ENCODE measurements at regions not wholly inside any gene's neighbourhood (a gene's known extent, or its start where the extent isn't known, plus 50 kb on each side); places are given as distances from the start of the nearest gene placed in this dataset.

- TF ChIP-seq, protein P1, sequence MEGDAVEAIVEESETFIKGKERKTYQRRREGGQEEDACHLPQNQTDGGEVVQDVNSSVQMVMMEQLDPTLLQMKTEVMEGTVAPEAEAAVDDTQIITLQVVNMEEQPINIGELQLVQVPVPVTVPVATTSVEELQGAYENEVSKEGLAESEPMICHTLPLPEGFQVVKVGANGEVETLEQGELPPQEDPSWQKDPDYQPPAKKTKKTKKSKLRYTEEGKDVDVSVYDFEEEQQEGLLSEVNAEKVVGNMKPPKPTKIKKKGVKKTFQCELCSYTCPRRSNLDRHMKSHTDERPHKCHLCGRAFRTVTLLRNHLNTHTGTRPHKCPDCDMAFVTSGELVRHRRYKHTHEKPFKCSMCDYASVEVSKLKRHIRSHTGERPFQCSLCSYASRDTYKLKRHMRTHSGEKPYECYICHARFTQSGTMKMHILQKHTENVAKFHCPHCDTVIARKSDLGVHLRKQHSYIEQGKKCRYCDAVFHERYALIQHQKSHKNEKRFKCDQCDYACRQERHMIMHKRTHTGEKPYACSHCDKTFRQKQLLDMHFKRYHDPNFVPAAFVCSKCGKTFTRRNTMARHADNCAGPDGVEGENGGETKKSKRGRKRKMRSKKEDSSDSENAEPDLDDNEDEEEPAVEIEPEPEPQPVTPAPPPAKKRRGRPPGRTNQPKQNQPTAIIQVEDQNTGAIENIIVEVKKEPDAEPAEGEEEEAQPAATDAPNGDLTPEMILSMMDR (IDR thresholded peaks at IDR 0.05) = no peak
- TF ChIP-seq POLR2A (IDR thresholded peaks at IDR 0.05) = no peak
These were observed 188.9 kb downstream of the NRIP1 start for GRCh38 chr21:14875704-14876523.
